GM19467 (cell line): ENCODE measurements at regions not wholly inside any gene's neighbourhood (a gene's known extent, or its start where the extent isn't known, plus 50 kb on each side); places are given as distances from the start of the nearest gene placed in this dataset.
"Not testable (repeated sequence)": the region's sequence is repeated elsewhere in the genome, so short reads cannot be mapped to it uniquely, and the experiment has no call there.

Experiments
- ATAC-seq: cut with Tn5 transposase; IDR thresholded peaks from one replicate; pipeline ENCODE4 v1.9.1; 2021; ENCODE audit warnings: mild to moderate bottlenecking, moderate library complexity; ENCODE audit not compliant: unreplicated experiment

- ATAC-seq, result no peak
Observed at GRCh38 chr2:144830543-144830942, 310.6 kb upstream of the ZEB2 start.

GRCh38 chr2:144827404-144827803 is 307.5 kb upstream of the ZEB2 start:
- ATAC-seq, result no peak

- ATAC-seq, result no peak
Observed at GRCh38 chr2:144826105-144826504, 306.2 kb upstream of the ZEB2 start.

GRCh38 chr2:144825331-144826020 is 305.6 kb upstream of the ZEB2 start:
- ATAC-seq, result no peak

GRCh38 chr2:144824306-144825080 is 304.6 kb upstream of the ZEB2 start:
- ATAC-seq, result no peak

GRCh38 chr2:144822966-144823365 is 303.0 kb upstream of the ZEB2 start:
- ATAC-seq, result no peak

GRCh38 chr2:144812288-144812687 is 292.4 kb upstream of the ZEB2 start:
- no peak for ATAC-seq

GRCh38 chr2:144801766-144802165 is 281.8 kb upstream of the ZEB2 start:
- no peak for ATAC-seq

- ATAC-seq, result no peak
Observed at GRCh38 chr2:144801325-144801724, 281.4 kb upstream of the ZEB2 start.

- ATAC-seq, result no peak
Observed at GRCh38 chr2:144798989-144799388, 279.1 kb upstream of the ZEB2 start.

GRCh38 chr2:144798034-144798433 is 278.1 kb upstream of the ZEB2 start:
- no peak for ATAC-seq

GRCh38 chr2:144796936-144797335 is 277.0 kb upstream of the ZEB2 start:
- ATAC-seq, result no peak

- no peak for ATAC-seq
Observed at GRCh38 chr2:144796164-144796563, 276.2 kb upstream of the ZEB2 start.

- no peak for ATAC-seq
Observed at GRCh38 chr2:144785253-144785652, 265.3 kb upstream of the ZEB2 start.

GRCh38 chr2:144780983-144781382 is 261.1 kb upstream of the ZEB2 start:
- ATAC-seq, result no peak

GRCh38 chr2:144776766-144777165 is 256.8 kb upstream of the ZEB2 start:
- ATAC-seq, result no peak

GRCh38 chr2:144774809-144775208 is 254.9 kb upstream of the ZEB2 start:
- ATAC-seq, result no peak

GRCh38 chr2:144771348-144771747 is 251.4 kb upstream of the ZEB2 start:
- no peak for ATAC-seq

GRCh38 chr2:144770616-144771230 is 250.8 kb upstream of the ZEB2 start:
- no peak for ATAC-seq

GRCh38 chr2:144760939-144761338 is 241.0 kb upstream of the ZEB2 start:
- ATAC-seq, result not testable (repeated sequence)

GRCh38 chr2:144759746-144760145 is 239.8 kb upstream of the ZEB2 start:
- no peak for ATAC-seq

GRCh38 chr2:144758196-144758595 is 238.3 kb upstream of the ZEB2 start:
- ATAC-seq, result not testable (repeated sequence)
